BJ (cell line): ENCODE measurements at regions not wholly inside any gene's neighbourhood (a gene's known extent, or its start where the extent isn't known, plus 50 kb on each side); places are given as distances from the start of the nearest gene placed in this dataset.

ENCODE experiments used
- CTCF ChIA-PET: fragments of 350-600 bp; formaldehyde crosslinking; extraction: SDS; loops from one replicate; lab custom pipeline; 2021; ENCODE audit warnings: antibody characterized with exemption, inconsistent platforms; lab: Yijun Ruan, JAX
- POLR2A ChIA-PET: fragments of 300-600 bp; sonication (Branson Sonifier 250); formaldehyde crosslinking; extraction: SDS; loops from one replicate; lab custom pipeline; 2021; ENCODE audit warnings: antibody characterized with exemption; lab: Charles Lee
- DNase-seq: peaks from one replicate; pipeline ENCODE4 v3.0.0-alpha.2; 2011; ENCODE audit warnings: low read depth
- H3K27me3 ChIP-seq: 2 replicates; pipeline ENCODE4 v1.6.0; 2011; ENCODE audit warnings: low read length; ENCODE audit not compliant: control insufficient read depth, insufficient read depth
- H3K36me3 ChIP-seq: 2 replicates; pipeline ENCODE4 v1.5.1; 2011; ENCODE audit warnings: low read length; ENCODE audit not compliant: control insufficient read depth, insufficient read depth
- H3K4me3 ChIP-seq: 2 replicates; pipeline ENCODE4 v1.5.1; 2011; ENCODE audit warnings: low read depth, mild to moderate bottlenecking, control low read depth, low read length
- TF ChIP-seq, protein P1 (sequence below): IDR thresholded peaks from 2 replicates; pipeline ENCODE4 v1.5.1; 2011; ENCODE audit warnings: low read depth, mild to moderate bottlenecking, control low read depth, inconsistent platforms, low read length, moderate library complexity; ENCODE audit not compliant: insufficient read depth

DNA sequence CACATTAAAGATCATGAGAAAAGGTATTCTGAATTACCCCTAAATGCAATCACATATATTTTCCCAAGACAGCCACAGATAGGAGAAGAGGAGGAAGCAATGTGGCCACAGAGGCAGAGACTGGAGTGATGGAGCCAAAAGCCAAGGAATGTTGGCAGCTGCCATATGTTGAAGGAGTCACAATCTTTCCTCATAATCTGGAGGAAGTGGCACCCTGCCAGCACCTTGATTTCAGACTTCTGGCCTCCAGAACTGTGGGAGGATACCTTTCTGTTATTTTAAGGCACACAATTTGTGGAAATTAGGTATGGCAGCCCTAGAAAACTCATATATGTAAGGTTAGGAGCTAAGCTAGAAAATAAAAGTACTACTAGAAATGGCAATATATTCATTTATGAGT lies 139.9 kb upstream of the GAS1 start:
- POLR2A ChIA-PET, result no interaction called here
- TF ChIP-seq, protein P1, sequence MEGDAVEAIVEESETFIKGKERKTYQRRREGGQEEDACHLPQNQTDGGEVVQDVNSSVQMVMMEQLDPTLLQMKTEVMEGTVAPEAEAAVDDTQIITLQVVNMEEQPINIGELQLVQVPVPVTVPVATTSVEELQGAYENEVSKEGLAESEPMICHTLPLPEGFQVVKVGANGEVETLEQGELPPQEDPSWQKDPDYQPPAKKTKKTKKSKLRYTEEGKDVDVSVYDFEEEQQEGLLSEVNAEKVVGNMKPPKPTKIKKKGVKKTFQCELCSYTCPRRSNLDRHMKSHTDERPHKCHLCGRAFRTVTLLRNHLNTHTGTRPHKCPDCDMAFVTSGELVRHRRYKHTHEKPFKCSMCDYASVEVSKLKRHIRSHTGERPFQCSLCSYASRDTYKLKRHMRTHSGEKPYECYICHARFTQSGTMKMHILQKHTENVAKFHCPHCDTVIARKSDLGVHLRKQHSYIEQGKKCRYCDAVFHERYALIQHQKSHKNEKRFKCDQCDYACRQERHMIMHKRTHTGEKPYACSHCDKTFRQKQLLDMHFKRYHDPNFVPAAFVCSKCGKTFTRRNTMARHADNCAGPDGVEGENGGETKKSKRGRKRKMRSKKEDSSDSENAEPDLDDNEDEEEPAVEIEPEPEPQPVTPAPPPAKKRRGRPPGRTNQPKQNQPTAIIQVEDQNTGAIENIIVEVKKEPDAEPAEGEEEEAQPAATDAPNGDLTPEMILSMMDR, result no peak
- H3K36me3 ChIP-seq, result no peaks in the 10 kb centered on the region
- no peak overlapping the region for H3K4me3 ChIP-seq
- no peaks in the 10 kb centered on the region for H3K27me3 ChIP-seq
- DNase-seq, result no peak
- CTCF ChIA-PET, result interaction anchor here (0.6 to 1.5 kb wide), 2 partner anchors 14 to 887 kb away, joined by 4 to 6 read pairs; partner anchors contain the start of gene CDK20

DNA sequence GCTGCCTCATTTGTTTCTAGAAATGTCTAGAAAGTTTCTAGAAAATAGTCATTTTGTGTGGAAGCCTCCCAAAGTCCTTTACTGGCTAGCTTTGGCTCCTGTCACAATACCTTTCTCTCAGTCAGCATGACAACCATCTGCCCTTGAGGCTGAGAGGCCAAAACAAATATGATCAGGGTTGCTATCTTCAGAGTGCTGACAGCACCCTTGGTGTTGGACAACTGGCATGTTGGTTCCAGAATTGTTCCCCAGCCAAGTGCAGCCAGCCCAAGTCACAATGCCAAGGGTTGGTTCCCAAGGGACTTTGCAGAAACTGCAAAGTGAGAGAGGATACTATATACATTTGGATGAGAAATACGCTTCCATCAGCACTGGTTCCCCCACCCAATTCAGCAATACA lies 140.9 kb upstream of the GAS1 start:
- no peaks in the 10 kb centered on the region for H3K36me3 ChIP-seq
- ChIA-PET POLR2A (no interaction called here), CTCF (interaction anchor here (1.4 to 1.5 kb wide), 2 partner anchors 13 to 19 kb away, joined by 3 to 6 read pairs; no protein-coding TSS in a partner anchor)
- TF ChIP-seq, protein P1, result no peak
- no peak for DNase-seq
- no peaks in the 10 kb centered on the region for H3K27me3 ChIP-seq
- H3K4me3 ChIP-seq, result no peak overlapping the region

DNA sequence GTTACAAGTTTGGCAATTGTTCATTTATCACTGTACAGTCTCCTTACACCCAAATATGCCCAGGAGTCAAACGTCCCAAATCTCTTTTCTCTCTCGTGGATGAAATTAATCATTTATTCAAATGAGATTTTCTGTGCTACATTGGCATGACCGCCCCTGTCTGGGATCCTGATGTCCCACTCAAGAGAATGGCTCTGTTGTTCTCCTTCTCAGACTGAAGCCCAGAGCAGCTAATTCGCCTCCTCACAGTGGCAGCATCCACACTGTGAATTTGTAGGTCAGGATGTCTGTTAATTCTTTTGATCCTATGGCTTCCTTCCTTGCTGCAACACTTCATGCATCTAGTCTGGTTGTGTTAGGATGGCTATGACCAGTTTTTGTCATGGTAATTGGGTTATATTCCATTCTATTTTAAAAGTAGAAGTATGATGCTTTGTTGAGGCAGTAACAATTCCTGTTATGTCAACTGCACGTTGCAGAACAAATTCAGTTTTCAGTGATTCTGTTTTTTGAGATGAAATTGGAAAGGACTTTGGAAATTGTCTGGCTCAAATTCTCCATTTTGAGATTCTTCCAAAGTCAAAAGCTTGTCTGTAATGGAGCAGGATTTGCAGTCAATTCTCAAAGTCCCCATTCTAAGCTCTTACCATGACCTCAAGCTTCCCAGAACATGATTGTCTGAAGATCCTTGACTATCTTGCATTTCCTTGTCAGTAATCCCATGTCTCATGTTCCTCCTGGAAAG lies 141.5 kb upstream of the GAS1 start:
- ChIA-PET CTCF (interaction anchor here (1.4 to 1.5 kb wide), 2 partner anchors 13 to 19 kb away, joined by 3 to 6 read pairs; no protein-coding TSS in a partner anchor), POLR2A (no interaction called here)
- no peak overlapping the region for H3K4me3 ChIP-seq
- TF ChIP-seq, protein P1, result no peak
- no peaks in the 10 kb centered on the region for H3K27me3 ChIP-seq
- H3K36me3 ChIP-seq, result no peaks in the 10 kb centered on the region
- DNase-seq, result no peak

DNA sequence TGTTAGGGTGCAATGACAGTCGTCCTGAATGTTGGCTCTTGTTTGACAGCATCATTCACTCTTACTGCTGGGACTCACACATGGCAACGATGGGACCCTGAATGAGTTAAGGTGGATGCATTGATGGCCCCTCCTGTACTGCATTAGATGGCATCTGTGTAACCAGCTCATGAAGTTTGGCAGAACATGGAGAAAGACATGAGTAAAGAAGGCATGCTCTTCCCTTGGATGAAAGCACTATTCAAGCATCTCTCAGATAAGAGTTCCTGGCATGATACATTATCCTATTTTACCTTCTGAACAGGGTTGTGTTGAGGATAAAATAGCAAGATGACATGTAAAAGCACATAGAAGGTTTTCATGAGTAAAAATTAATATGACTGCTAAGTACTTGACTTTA lies 142.2 kb upstream of the GAS1 start:
- POLR2A ChIA-PET, result no interaction called here
- H3K36me3 ChIP-seq, result no peaks in the 10 kb centered on the region
- H3K27me3 ChIP-seq, result no peaks in the 10 kb centered on the region
- no peak overlapping the region for H3K4me3 ChIP-seq
- CTCF ChIA-PET, result interaction anchor here (1.4 kb wide), 1 partner anchor 18 kb away, joined by 3 read pairs; no protein-coding TSS in a partner anchor
- TF ChIP-seq, protein P1, result no peak
- DNase-seq, result no peak

DNA sequence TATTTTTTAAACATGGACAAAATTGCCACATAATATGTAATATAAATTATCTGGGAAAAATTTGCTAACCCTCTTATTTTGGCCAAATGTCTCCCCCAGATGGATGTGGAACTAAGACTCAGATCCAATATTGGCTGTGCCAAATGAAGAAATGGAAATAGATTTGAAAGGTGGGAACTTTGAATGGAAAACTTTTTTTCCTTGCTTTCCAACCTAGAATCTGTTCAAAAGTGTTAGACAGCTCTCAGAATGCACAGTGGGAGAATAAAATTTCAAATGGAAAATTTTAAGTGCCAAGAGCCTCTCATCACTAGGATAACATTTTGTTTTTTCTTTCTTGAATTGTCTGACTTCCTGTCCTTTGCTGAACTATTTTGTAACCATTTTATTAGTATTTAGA lies 142.6 kb upstream of the GAS1 start:
- Histone ChIP-seq H3K4me3 (no peak overlapping the region), H3K36me3 (no peaks in the 10 kb centered on the region), H3K27me3 (no peaks in the 10 kb centered on the region)
- no peak for DNase-seq
- TF ChIP-seq, protein P1, result no peak
- POLR2A ChIA-PET, result no interaction called here
- CTCF ChIA-PET, result interaction anchor here (1.4 kb wide), 1 partner anchor 18 kb away, joined by 3 read pairs; no protein-coding TSS in a partner anchor
